Stimulated activated CD4-positive, alpha-beta T cell treated with anti-CD3 and anti-CD28 coated beads, Interleukin-4, amount 100 ng/mL, for 24 hours (primary cell): ENCODE measurements at regions not wholly inside any gene's neighbourhood (a gene's known extent, or its start where the extent isn't known, plus 50 kb on each side); places are given as distances from the start of the nearest gene placed in this dataset.

Source experiments
- DNase-seq: peaks from one replicate; pipeline ENCODE4 v3.0.0-alpha.2; 2020

- DNase-seq, result no peak
These were observed 161.2 kb downstream of the FGF18 start for GRCh38 chr5:171580502-171581265.

- no peak for DNase-seq
These were observed 162.3 kb downstream of the FGF18 start for GRCh38 chr5:171581781-171582180.

DNA sequence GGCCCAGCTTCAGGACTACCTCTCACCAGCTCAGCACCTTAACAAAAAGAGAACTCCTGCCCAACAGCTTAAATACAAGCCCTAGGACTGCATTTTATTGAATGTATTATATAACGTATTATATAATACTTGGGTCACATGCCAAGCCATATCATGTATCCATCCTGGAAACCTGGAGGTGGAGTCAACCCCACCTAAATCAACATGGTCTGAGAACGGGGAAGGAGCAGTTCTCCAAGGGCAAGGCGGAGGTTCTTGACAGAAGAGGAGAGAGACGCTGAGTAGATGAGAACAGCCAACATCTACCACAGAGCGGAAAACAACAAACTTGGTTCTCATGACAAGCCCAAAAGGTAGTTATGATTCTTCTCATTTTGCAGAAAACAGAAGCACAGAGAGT is 163.4 kb downstream of the FGF18 start:
- DNase-seq, result no peak

DNA sequence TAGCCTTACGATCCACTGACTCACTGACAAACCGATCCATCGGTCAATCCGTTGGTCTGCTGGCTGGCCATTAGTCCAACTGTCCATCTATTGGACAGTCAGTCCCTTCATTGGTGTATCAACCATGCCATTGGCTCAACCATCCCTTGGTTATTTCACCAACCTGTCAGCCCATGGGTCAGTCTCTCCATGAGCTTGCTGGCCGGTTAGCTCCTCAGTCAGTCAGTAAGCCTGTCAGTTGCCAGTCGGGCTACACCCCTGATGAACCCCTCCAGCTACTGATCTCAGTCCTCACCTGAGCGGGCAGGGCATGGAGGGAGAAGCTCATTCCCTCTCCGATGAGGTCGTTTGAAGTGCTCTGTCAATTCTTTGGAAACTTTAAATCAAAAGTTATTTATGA is 166.5 kb downstream of the FGF18 start:
- no peak for DNase-seq

DNA sequence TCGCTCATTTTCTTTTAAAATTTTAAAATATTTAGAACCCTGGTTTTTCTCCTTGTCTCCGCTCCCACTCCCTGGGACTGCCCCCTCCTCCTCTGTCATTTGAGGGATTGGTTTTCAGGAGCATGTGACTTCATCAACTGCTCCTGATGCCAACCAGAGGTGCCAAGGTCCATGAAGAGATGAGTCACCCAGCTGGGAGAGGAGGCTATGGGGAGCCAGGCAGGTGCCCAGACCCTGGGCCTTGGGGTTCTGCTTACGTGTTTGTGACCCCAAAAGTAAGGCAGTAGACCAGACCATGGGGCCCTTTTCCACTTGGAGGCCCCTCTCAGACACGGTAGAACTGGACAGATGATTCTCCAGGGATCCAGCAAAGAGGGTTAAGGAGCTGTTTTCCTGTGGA is 167.0 kb downstream of the FGF18 start:
- DNase-seq, result no peak

DNA sequence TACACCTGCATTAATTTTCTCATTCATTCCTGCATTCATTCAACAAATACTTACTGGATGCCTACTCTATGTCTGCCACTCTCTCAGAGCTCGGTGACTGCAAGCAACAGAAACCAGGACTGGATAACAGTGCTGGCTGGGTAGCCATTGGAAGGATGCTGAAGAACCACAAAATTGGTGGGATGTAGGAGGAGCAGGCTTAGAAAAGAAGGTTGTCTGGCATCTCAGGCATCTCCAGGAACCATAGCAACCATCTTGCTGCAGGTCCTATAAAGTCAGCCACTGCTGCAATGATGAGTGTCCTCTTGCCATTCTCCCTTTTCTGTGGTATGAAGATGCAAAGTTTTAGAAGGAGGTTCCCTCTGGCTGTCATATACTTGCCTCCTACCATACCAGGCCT is 168.6 kb downstream of the FGF18 start:
- no peak for DNase-seq

GRCh38 chr5:171588790-171589189 is 169.3 kb downstream of the FGF18 start:
- DNase-seq, result no peak

GRCh38 chr5:171589461-171589860 is 170.0 kb downstream of the FGF18 start:
- DNase-seq, result no peak

GRCh38 chr5:171592076-171592475 is 172.6 kb downstream of the FGF18 start:
- DNase-seq, result no peak

GRCh38 chr5:171592736-171593135 is 173.3 kb downstream of the FGF18 start:
- no peak for DNase-seq

GRCh38 chr5:171593401-171593800 is 174.0 kb downstream of the FGF18 start:
- no peak for DNase-seq

- DNase-seq, result no peak
These were observed 174.5 kb downstream of the FGF18 start for GRCh38 chr5:171593976-171594375.

DNA sequence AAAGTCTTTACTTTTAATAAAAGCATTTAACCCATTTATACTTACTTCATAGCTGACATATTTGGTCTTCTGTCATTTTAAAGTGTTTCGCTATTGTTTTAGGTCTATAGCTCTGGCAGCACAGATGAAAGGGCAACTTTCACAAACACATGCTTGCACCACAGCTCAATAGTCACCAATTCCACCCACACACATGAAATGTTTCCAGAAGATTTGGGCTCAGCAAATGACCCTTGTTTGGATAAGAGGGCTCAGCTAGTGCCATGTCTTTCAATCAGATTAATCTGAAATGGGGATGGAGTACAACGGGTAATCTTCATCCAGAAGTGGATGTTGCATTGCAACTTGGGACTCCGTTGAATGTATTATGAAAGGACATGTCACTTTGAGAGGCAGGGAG is 176.0 kb downstream of the FGF18 start:
- no peak for DNase-seq

DNA sequence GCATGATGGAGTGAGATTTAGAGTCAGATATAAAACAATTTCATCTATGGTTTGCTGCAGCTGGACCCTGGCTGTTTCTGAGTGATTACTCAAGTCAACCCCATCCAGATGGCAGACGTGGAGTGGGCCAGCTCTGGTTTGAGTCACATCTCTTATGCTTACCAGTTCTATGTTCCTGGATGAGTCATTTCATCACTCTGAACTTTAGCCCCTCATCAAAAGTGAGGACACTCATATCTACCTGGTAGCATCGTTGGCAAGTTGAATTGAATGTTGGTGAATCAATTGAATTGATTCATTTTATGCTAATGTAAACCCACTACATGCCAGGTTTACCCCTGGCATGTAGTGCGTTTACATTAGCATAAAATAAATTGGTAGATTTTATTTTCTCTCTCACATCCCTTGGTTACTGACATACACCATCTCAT is 176.4 kb downstream of the FGF18 start:
- no peak for DNase-seq

DNA sequence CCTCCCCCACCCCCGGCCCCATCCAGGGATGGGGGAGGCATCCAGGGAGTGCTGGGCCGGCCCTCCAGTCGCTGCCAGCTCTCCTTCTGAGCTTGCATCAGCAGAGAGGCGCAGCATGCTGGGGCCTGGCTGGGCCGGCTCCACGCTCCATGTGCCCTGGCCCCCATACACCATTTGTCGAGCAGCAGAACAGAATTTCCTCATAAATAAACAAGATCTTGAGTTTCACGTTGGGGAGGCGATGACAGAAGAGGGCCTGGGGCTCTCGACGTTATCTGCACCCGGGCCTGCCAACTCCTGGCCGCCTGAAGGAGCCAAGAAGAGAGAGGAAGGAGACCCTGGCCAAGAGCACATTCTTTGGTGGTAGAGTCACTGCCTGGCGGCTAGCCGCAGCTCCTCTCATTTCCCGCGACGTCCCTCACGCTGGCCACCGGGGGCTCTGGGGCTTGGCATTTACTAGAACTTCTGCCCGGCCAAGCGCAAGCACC is 177.0 kb downstream of the FGF18 start:
- no peak for DNase-seq

DNA sequence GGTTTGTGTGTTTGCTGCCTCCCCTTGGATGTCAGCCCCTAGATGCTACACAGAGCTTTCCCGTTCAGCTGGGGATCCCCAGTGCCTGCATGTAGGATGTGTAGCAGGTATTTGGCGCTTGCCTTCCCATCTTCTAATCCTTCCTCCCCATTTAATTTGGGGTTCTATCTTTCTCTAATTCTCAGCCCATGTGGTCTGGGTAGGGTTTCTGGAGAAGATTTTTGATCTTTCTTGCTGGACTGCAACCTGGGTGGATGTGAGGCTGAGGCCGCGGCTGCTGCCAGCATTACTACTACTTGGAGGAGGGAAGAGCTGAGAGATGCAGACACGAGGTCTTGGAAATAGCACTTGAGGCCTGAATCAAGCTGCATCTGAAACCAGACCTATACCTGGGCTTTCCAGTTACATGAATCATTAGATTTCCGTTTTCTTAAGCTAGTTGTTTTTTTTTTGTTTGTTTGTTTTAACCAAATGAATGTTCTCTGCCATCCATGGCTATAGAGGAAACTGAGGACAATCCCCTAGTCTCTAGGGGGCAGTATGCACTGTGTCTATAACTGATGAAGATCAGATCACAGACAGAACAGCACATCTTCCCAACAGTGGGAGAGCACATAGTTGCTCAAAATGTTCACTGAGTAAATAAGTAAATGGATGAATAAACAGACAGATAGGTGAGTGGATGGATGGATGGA is 178.6 kb downstream of the FGF18 start:
- no peak for DNase-seq

GRCh38 chr5:171598641-171599152 is 179.2 kb downstream of the FGF18 start:
- no peak for DNase-seq

GRCh38 chr5:171599411-171599810 is 180.0 kb downstream of the FGF18 start:
- DNase-seq, result no peak

DNA sequence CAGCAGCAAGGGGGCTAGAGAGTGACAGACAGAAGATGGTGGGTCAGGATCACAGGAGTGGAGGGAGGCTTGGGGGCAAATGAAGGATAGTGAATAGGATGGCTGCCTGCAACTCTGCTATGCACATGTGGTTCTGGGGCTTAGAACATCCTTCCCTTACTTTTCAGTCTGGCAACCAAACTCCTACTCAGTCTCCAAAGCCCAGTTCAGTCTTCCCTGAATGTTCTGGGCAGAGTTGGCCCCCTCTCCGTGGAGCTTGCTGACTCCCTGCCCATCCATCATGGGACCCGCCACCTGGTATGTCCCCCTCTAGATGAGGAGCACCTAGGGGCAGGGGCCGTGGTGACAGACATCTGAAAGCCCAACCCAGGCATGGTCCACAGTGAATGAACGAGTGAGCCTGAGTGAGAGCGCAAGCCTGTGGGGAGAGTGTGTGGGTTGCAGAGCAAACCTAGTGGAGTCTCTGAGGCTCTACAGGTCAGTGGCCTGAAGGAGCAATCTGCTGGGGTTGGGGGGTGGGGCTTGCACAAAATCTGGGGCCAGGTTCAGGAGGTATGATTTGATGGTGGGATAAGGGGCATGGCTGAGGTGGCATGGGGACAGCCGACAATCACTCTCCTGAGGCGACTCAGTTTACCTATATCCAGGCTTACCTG is 180.6 kb downstream of the FGF18 start:
- DNase-seq, result no peak

DNA sequence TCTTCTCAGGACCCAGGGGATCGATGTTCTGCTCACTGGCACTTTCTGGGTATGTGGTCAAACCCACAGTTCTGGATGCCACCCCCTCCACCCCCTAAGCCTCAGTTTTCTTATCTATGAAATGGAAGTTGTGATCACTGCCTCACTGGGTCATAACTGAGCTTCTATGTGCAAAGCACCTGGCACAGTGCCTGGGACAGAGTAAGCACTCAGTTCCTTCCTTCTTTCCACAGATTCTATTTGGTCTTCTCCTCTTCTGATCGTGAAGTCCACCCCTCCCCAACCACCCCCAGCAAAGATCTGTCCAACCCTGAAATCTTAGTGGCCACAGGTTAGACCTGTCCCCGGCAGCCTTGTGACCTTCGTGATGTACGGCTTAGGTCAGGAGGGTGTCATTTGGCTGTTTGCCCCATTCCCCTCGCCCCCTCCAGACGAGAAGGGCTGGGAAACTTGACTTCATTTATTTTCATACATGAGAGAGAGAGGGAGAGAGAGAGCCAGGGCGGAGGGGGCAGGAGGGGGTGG is 181.4 kb downstream of the FGF18 start:
- no peak for DNase-seq

DNA sequence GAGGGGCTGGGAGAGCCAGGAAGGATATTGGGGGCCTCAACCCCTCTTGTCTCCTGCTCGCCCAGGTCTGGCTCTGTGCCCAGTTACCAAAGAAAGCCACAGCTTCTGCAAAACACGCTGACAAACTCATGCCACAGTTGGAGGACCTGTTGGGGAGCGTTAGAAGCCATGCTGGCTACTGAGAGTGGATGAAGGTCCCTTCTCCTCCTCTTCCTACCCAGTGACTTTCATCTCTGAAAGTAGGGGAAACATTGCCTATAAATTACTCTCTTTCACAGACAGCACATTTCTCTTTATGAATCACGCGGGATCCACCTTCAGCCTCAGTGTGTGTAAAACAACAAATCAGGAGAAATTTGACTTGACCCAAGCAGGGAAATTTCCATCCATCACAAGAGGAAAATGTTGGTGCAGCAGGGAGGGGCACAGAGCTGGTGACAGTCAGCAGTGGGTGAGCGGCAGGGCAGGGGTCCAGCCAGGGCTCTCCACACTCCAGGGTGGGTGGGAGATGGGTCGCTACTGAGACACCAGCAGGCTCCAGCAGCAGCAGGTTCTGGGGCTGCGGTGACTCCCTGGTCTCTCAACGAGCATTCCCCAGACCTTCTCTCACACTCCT is 181.9 kb downstream of the FGF18 start:
- DNase-seq, result peak; percentile 19

GRCh38 chr5:171603591-171603990 is 182.0 kb upstream of the SMIM23 start:
- DNase-seq, result no peak

- no peak for DNase-seq
These were observed 181.4 kb upstream of the SMIM23 start for GRCh38 chr5:171604195-171604594.
